ENCODE measurements at regions not wholly inside any gene's neighbourhood (a gene's known extent, or its start where the extent isn't known, plus 50 kb on each side); places are given as distances from the start of the nearest gene placed in this dataset.

GRCh38 chr14:101071493-101071906 is 168.0 kb upstream of the RTL1 start:
- Histone ChIP-seq H3K27me3 (replicated peaks; ENCODE audit: insufficient read depth) (no peaks in the 10 kb centered on the region), H3K9me3 (no peaks in the 10 kb centered on the region), H3K4me3 (no peak overlapping the region), H3K36me3 (no peaks in the 10 kb centered on the region), H3K27ac (no peak overlapping the region), H3K4me1 (replicated peaks) (no peaks in the 10 kb centered on the region)
- WGBS: 63% methylated on average over 12 of the region's 12 CpGs
- intact Hi-C loops (cut with DNase I): no loop called here
- no peak for DNase-seq (ENCODE audit: low spot score)
- TF ChIP-seq CTCF (IDR thresholded peaks at IDR 0.05): no peak
- TF ChIP-seq POLR2AphosphoS5 (IDR thresholded peaks at IDR 0.05): no peak
- TF ChIP-seq POLR2A (IDR thresholded peaks at IDR 0.05): no peak

- 79% methylated on average over 10 of the region's 10 CpGs for WGBS
- Histone ChIP-seq H3K36me3 (no peaks in the 10 kb centered on the region), H3K9me3 (no peaks in the 10 kb centered on the region), H3K27me3 (replicated peaks; ENCODE audit: insufficient read depth) (no peaks in the 10 kb centered on the region), H3K4me3 (no peak overlapping the region), H3K27ac (no peak overlapping the region), H3K4me1 (replicated peaks) (no peaks in the 10 kb centered on the region)
- TF ChIP-seq POLR2A (IDR thresholded peaks at IDR 0.05) (no peak), POLR2AphosphoS5 (IDR thresholded peaks at IDR 0.05) (no peak), CTCF (IDR thresholded peaks at IDR 0.05) (no peak)
- intact Hi-C loops (cut with DNase I): no loop called here
- DNase-seq (ENCODE audit: low spot score): no peak
Measured at GRCh38 chr14:101072070-101072469, 168.5 kb upstream of the RTL1 start.

- Histone ChIP-seq H3K27ac (no peak overlapping the region), H3K4me1 (replicated peaks) (peaks cover 3% of the 10 kb centered on the region), H3K36me3 (no peaks in the 10 kb centered on the region), H3K4me3 (no peak overlapping the region), H3K27me3 (replicated peaks; ENCODE audit: insufficient read depth) (no peaks in the 10 kb centered on the region), H3K9me3 (no peaks in the 10 kb centered on the region)
- TF ChIP-seq POLR2A (IDR thresholded peaks at IDR 0.05) (no peak), CTCF (IDR thresholded peaks at IDR 0.05) (no peak), POLR2AphosphoS5 (IDR thresholded peaks at IDR 0.05) (no peak)
- intact Hi-C loops (cut with DNase I): no loop called here
- no peak for DNase-seq (ENCODE audit: low spot score)
- 71% methylated on average over 16 of the region's 16 CpGs for WGBS
Measured at GRCh38 chr14:101072531-101072930, 169.0 kb upstream of the RTL1 start.

- H3K4me1 ChIP-seq (replicated peaks): peaks cover 5% of the 10 kb centered on the region
- no peaks in the 10 kb centered on the region for H3K9me3 ChIP-seq
- TF ChIP-seq POLR2A (IDR thresholded peaks at IDR 0.05): no peak
- peak in 1 of 4 experiments; percentile 32 for TF ChIP-seq CTCF (IDR thresholded peaks at IDR 0.05)
- peak; percentile 78 for TF ChIP-seq POLR2AphosphoS5 (IDR thresholded peaks at IDR 0.05)
- no peak overlapping the region for H3K27ac ChIP-seq
- peak; percentile 84 for DNase-seq (ENCODE audit: low spot score)
- H3K36me3 ChIP-seq: no peaks in the 10 kb centered on the region
- H3K27me3 ChIP-seq (replicated peaks; ENCODE audit: insufficient read depth): peaks cover 4% of the 10 kb centered on the region
- no peak overlapping the region for H3K4me3 ChIP-seq
- WGBS: 35% methylated on average over 28 of the region's 28 CpGs
- intact Hi-C loops (cut with DNase I): no loop called here
Measured at GRCh38 chr14:101072945-101073597, 169.5 kb upstream of the RTL1 start.

- H3K36me3 ChIP-seq: no peaks in the 10 kb centered on the region
- intact Hi-C loops (cut with DNase I): no loop called here
- H3K27ac ChIP-seq: no peak overlapping the region
- peaks cover 9% of the 10 kb centered on the region for H3K27me3 ChIP-seq (replicated peaks; ENCODE audit: insufficient read depth)
- H3K4me3 ChIP-seq: no peak overlapping the region
- TF ChIP-seq POLR2AphosphoS5 (IDR thresholded peaks at IDR 0.05) (no peak), CTCF (IDR thresholded peaks at IDR 0.05) (no peak), POLR2A (IDR thresholded peaks at IDR 0.05) (no peak)
- no peak for DNase-seq (ENCODE audit: low spot score)
- WGBS: 74% methylated on average over 7 of the region's 7 CpGs
- H3K4me1 ChIP-seq (replicated peaks): peaks cover 5% of the 10 kb centered on the region
- H3K9me3 ChIP-seq: no peaks in the 10 kb centered on the region
Measured at GRCh38 chr14:101073598-101073965, 170.1 kb upstream of the RTL1 start.

All from prostate gland (tissue), 2 donors.